ENCODE measurements at regions not wholly inside any gene's neighbourhood (a gene's known extent, or its start where the extent isn't known, plus 50 kb on each side); places are given as distances from the start of the nearest gene placed in this dataset.

DNA sequence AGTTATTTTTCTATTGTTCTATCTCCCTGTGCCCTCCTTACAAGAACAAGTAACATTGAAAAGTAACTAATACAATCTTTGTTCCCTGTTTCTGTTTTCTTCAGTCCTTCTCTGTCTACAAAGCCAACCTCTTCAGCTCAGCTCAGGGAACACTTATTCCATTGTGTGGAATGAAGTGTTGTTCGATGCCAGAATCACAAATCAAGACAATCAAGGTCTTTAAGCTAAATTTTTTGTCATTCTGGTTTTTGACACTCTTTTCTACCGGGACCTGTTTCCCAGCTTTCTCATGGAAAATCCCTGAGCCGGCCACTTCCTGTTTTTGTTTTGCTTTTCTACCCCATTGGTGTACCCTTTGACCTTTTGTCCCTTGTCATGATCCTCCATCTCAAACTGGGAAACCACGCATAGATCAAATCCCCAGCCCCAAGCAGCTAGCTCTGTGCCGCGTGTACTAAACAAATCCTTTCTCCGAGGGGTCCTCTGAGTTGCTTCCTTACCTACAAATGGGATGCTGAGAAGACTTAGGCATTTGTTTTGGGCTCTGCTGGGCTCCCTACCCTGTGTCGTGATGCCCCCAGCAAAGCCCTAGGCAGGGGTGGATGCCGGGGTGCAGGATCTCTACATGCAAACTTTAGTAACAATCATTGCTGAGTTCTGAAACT lies 141.8 kb downstream of the TOMM20 start (continued):
- TF ChIP-seq FOXK2 (conservative IDR thresholded peaks at IDR 0.05 in 1 of 2, IDR thresholded peaks at IDR 0.05 in 1 of 2; ENCODE audit: low read depth in 2 of 2): peak in 1 of 2 experiments; percentile 45; a peak in 1 of 4 replicates
- TF ChIP-seq, protein P1, sequence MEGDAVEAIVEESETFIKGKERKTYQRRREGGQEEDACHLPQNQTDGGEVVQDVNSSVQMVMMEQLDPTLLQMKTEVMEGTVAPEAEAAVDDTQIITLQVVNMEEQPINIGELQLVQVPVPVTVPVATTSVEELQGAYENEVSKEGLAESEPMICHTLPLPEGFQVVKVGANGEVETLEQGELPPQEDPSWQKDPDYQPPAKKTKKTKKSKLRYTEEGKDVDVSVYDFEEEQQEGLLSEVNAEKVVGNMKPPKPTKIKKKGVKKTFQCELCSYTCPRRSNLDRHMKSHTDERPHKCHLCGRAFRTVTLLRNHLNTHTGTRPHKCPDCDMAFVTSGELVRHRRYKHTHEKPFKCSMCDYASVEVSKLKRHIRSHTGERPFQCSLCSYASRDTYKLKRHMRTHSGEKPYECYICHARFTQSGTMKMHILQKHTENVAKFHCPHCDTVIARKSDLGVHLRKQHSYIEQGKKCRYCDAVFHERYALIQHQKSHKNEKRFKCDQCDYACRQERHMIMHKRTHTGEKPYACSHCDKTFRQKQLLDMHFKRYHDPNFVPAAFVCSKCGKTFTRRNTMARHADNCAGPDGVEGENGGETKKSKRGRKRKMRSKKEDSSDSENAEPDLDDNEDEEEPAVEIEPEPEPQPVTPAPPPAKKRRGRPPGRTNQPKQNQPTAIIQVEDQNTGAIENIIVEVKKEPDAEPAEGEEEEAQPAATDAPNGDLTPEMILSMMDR (IDR thresholded peaks at IDR 0.05 in 2 of 3, conservative IDR thresholded peaks at IDR 0.05 in 1 of 3; ENCODE audit: insufficient read depth in 2 of 3, low read depth in 1 of 3, low read length in 3 of 3): no peak

DNA sequence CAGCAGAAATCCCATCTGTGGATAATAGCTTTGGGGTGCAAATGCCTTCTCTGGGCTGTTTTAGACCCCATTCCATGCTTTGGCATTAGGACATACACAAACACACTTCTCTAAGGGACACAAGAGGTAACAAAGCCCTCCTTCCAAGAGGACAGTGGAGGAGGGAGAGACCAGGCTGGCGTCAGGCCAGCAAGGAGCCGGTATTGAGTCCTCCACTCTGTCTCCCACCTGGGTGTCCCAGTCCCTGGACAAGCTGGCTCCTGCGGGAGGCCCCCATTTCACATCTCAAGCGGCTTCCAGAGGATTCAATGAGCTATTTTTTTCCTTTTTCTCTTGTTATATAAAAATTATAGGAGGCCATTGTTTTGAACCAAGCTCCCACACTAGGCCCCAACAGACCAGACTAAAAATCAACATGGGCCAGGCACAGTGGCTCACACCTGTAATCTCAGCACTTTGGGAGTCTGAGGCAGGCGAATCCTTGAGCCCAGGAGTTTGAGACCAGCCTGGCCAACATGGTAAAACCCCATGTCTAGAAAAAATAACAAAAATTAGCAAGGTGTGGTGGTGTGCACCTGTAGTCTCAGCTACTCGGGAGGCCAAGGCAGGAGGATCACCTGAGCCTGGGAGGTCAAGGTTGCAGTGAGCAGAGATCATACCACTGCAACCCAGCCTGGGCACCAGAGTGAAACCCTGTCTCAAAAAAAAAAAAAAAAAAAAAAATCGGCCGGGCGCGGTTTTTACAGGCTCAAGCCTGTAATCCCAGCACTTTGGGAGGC lies 142.9 kb downstream of the TOMM20 start:
- no peak for ATAC-seq
- Histone ChIP-seq H3K27me3 (ENCODE audit: control insufficient read depth in 2 of 2, insufficient read depth in 2 of 2, low read length in 2 of 2) (no peaks in the 10 kb centered on the region), H3K9me3 (replicated peaks; ENCODE audit: control insufficient read depth, insufficient read depth, low read depth, low read length) (no peaks in the 10 kb centered on the region), H3K36me3 (ENCODE audit: control insufficient read depth, insufficient read depth, low read length) (no peaks in the 10 kb centered on the region), H3K79me2 (ENCODE audit: control insufficient read depth, insufficient read depth, low read length) (no peaks in the 10 kb centered on the region), H3K9ac (ENCODE audit: insufficient read depth in 1 of 2, low read depth in 2 of 2, low read length in 2 of 2) (no peak overlapping the region), H3K4me2 (ENCODE audit: insufficient read depth, low read length) (no peak overlapping the region), H4K20me1 (replicated peaks; ENCODE audit: control insufficient read depth, insufficient read depth, low read length) (no peaks in the 10 kb centered on the region), H3K4me3 (no peak overlapping the region), H3K9me1 (ENCODE audit: control insufficient read depth, insufficient read depth, low read length) (no peaks in the 10 kb centered on the region), H3K27ac (ENCODE audit: extremely low read depth, low read depth, low read length) (no peak overlapping the region), H2AFZ (ENCODE audit: low read depth, low read length) (peak overlapping the region; percentile 90), H3K4me1 (replicated peaks in 1 of 2; ENCODE audit: control insufficient read depth in 2 of 2, insufficient read depth in 2 of 2, low read length in 2 of 2) (peaks cover 24 to 48% of the 10 kb centered on the region in 2 experiments)
- BruUV-seq (replicated peaks): no TSS peak
- ChIA-PET POLR2A (interaction anchor here (1.1 to 1.2 kb wide), 2 partner anchors 9 to 11 kb away, joined by 3 to 4 read pairs; no protein-coding TSS in a partner anchor), CTCF (ENCODE audit: low intra/inter-chr PET ratio) (interaction anchor here (0.5 kb wide), 1 partner anchor 125 kb away, joined by 4 read pairs; no protein-coding TSS in a partner anchor)
- intact Hi-C loops (cut with micrococcal nuclease) (loop anchor here (2.0 kb wide), 1 partner anchor 71 kb away; no protein-coding TSS in a partner anchor), in situ Hi-C loops (cut with MboI) (no loop called here)
- no peak for DNase-seq (ENCODE audit: extremely low read depth in 1 of 4, low spot score in 3 of 4)
- WGBS (ENCODE audit: insufficient coverage, low coverage, missing lambda C conversion rate): 89% methylated on average over 6 of the region's 10 CpGs
- no peak for FAIRE-seq
- TF ChIP-seq NCOA4 (IDR thresholded peaks at IDR 0.05; ENCODE audit: partially characterized antibody): no peak
- TF ChIP-seq MAFK (IDR thresholded peaks at IDR 0.05; ENCODE audit: low read length): no peak
- TF ChIP-seq BRD4 (IDR thresholded peaks at IDR 0.05): peak; percentile 64; the same call in 1 of the 2 replicates
- no peak for TF ChIP-seq PHF20 (IDR thresholded peaks at IDR 0.05; ENCODE audit: partially characterized antibody)
- TF ChIP-seq GATAD2A (IDR thresholded peaks at IDR 0.05): no peak
- no peak for TF ChIP-seq ZKSCAN8 (CRISPR knock-in tag; IDR thresholded peaks at IDR 0.05)
- no peak for TF ChIP-seq ATF1 (CRISPR knock-in tag; IDR thresholded peaks at IDR 0.05)
- TF ChIP-seq ATF1 (tag; IDR thresholded peaks at IDR 0.05): no peak
- TF ChIP-seq HLTF (IDR thresholded peaks at IDR 0.05): no peak
- TF ChIP-seq, protein P2, sequence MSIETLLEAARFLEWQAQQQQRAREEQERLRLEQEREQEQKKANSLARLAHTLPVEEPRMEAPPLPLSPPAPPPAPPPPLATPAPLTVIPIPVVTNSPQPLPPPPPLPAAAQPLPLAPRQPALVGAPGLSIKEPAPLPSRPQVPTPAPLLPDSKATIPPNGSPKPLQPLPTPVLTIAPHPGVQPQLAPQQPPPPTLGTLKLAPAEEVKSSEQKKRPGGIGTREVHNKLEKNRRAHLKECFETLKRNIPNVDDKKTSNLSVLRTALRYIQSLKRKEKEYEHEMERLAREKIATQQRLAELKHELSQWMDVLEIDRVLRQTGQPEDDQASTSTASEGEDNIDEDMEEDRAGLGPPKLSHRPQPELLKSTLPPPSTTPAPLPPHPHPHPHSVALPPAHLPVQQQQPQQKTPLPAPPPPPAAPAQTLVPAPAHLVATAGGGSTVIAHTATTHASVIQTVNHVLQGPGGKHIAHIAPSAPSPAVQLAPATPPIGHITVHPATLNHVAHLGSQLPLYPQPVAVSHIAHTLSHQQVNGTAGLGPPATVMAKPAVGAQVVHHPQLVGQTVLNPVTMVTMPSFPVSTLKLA (conservative IDR thresholded peaks at IDR 0.05): no peak
- TF ChIP-seq ZNF668 (CRISPR knock-in tag; IDR thresholded peaks at IDR 0.05): no peak
- no peak for TF ChIP-seq PHTF2 (CRISPR knock-in tag; IDR thresholded peaks at IDR 0.05)
- no peak for TF ChIP-seq ETV5 (CRISPR knock-in tag; IDR thresholded peaks at IDR 0.05; ENCODE audit: low read depth)
- TF ChIP-seq, protein P3, sequence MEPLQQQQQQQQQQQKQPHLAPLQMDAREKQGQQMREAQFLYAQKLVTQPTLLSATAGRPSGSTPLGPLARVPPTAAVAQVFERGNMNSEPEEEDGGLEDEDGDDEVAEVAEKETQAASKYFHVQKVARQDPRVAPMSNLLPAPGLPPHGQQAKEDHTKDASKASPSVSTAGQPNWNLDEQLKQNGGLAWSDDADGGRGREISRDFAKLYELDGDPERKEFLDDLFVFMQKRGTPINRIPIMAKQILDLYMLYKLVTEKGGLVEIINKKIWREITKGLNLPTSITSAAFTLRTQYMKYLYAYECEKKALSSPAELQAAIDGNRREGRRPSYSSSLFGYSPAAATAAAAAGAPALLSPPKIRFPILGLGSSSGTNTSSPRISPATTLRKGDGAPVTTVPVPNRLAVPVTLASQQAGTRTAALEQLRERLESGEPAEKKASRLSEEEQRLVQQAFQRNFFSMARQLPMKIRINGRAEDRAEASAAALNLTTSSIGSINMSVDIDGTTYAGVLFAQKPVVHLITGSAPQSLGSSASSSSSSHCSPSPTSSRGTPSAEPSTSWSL (CRISPR knock-in tag; IDR thresholded peaks at IDR 0.05; ENCODE audit: borderline replicate concordance): no peak

Data from K562 (cell line).